Epithelial cell of proximal tubule (primary cell): ENCODE measurements at regions not wholly inside any gene's neighbourhood (a gene's known extent, or its start where the extent isn't known, plus 50 kb on each side); places are given as distances from the start of the nearest gene placed in this dataset.

ENCODE experiments used
- DNase-seq: peaks from one replicate; pipeline ENCODE4 v3.0.0-alpha.2; 2011; ENCODE audit warnings: low read depth
- H3K4me3 ChIP-seq: 2 replicates; pipeline ENCODE4 v1.5.1; 2011; ENCODE audit warnings: low read depth, mild to moderate bottlenecking, low read length
- CTCF ChIP-seq: conservative IDR thresholded peaks from 2 replicates; pipeline ENCODE4 v1.5.1; 2012; ENCODE audit warnings: low read depth, mild to moderate bottlenecking, low read length

- TF ChIP-seq CTCF, result no peak
- DNase-seq, result no peak
These were observed 178.0 kb upstream of the AFDN start for GRCh38 chr6:167648501-167649278.

GRCh38 chr6:167649476-167649875 is 177.2 kb upstream of the AFDN start:
- TF ChIP-seq CTCF, result no peak
- no peak overlapping the region for H3K4me3 ChIP-seq
- DNase-seq, result no peak

More at GRCh38 chr6:167648501-167649278, 178.0 kb upstream of the AFDN start:
- no peak overlapping the region for H3K4me3 ChIP-seq

GRCh38 chr6:167650730-167651317 is 175.9 kb upstream of the AFDN start:
- H3K4me3 ChIP-seq, result no peak overlapping the region
- no peak for DNase-seq
- TF ChIP-seq CTCF, result no peak

- no peak for DNase-seq
- no peak overlapping the region for H3K4me3 ChIP-seq
- TF ChIP-seq CTCF, result no peak
These were observed 175.2 kb upstream of the AFDN start for GRCh38 chr6:167651318-167652041.

GRCh38 chr6:167652042-167652700 is 174.5 kb upstream of the AFDN start:
- no peak for DNase-seq

GRCh38 chr6:167652701-167653095 is 174.0 kb upstream of the AFDN start:
- no peak for DNase-seq
- H3K4me3 ChIP-seq, result no peak overlapping the region
- TF ChIP-seq CTCF, result no peak

More at GRCh38 chr6:167652042-167652700, 174.5 kb upstream of the AFDN start:
- no peak for TF ChIP-seq CTCF
- H3K4me3 ChIP-seq, result no peak overlapping the region
